Retina (tissue), 1 donor: ENCODE measurements at regions not wholly inside any gene's neighbourhood (a gene's known extent, or its start where the extent isn't known, plus 50 kb on each side); places are given as distances from the start of the nearest gene placed in this dataset.
A peak's percentile ranks its signal among the peaks of the same experiment; 100 is the strongest.

Experiments used
- DNase-seq: peaks from one replicate; pipeline ENCODE4 v3.0.0-alpha.2; 2016

GRCh38 chr19:28495046-28495445, 717.9 kb downstream of the UQCRFS1 start:
- no peak for DNase-seq

- DNase-seq, result no peak
These were observed 718.5 kb downstream of the UQCRFS1 start for GRCh38 chr19:28494461-28494860.

GRCh38 chr19:28493884-28494283, 719.1 kb downstream of the UQCRFS1 start:
- DNase-seq, result peak; percentile 43

GRCh38 chr19:28492621-28493020, 720.3 kb downstream of the UQCRFS1 start:
- DNase-seq, result no peak

DNA sequence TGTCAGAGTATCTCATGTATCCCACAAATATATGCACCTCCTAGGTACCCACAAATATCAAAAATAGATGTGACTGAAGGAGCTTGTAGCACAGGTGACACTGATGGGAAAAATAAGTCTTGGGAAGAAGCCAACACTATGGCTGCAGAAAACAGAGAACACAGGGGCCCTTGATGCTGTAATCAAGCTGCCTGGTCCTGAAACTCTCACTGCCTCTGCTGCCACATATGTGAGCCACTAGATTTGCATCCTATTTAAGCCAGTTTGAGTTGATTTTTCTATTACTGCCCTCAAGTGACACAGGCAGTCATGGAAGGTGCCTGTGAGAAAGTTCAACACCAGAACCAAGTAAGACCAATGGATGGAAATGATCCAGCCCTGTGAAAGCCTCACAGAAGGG, 720.8 kb downstream of the UQCRFS1 start:
- no peak for DNase-seq

GRCh38 chr19:28489776-28490175, 723.2 kb downstream of the UQCRFS1 start:
- no peak for DNase-seq

- no peak for DNase-seq
These were observed 723.8 kb downstream of the UQCRFS1 start for GRCh38 chr19:28489126-28489660.

- no peak for DNase-seq
These were observed 725.0 kb downstream of the UQCRFS1 start for GRCh38 chr19:28487999-28488398.

DNA sequence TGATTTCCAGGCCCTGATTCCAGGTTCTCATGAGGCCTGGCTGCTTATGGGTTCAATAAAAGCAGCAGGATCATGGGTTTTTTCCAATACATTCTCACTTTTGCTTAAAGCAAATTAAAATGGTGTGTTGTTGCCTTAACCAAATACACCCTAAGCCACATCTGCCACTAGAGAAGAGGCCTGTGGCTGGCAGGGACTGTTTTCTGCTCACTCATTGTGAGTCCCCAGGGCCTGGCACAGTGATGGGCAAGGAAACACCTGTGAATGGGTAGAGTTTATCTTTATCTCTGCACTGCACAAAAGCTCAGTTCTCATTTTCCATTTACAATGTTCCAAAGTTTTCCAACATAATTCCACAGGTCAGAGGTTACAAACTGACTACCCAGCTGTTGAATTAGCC, 726.0 kb downstream of the UQCRFS1 start:
- no peak for DNase-seq

- no peak for DNase-seq
These were observed 726.5 kb downstream of the UQCRFS1 start for GRCh38 chr19:28486473-28486872.

DNA sequence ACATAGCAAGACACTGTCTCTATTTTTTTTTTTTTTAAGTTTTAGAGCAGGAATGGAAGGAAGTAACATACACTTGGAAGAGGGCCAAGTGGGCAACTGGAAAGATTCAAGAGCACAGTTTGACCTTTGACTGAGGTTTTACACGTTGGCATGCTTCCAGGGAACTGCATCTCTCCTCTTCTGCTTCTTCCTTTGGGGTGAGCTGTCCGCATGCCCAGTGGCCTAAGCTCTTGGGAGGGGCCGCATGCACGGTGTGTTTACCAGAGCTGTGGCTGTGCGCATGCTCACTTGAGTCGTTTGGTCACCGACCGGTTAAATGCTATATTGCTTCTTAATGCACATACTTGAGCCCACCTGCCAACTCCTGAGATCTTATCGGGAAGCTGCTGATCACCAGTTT, 727.7 kb downstream of the UQCRFS1 start:
- no peak for DNase-seq

DNA sequence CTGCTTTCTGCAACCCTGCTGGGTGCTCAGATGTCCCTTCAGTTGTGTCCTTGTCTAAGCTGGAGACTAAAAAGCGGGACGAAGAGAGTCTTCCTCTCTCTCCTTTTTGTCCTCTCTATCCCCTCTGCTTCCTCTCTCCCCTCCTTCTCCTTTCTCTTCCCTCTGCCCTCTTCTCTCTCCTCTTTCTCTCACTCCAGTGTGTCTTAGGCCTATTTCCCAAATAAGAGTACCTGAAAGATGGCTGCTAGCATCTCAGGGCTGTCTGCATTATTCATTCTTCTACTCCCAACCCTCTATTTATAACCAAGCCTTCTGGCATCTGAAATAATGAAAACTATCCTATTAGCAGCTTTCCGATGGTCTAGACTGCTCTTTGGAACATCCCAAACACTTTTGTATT, 729.8 kb downstream of the UQCRFS1 start:
- DNase-seq, result no peak

- no peak for DNase-seq
These were observed 730.7 kb downstream of the UQCRFS1 start for GRCh38 chr19:28482221-28482620.

GRCh38 chr19:28481674-28482073, 731.3 kb downstream of the UQCRFS1 start:
- no peak for DNase-seq

DNA sequence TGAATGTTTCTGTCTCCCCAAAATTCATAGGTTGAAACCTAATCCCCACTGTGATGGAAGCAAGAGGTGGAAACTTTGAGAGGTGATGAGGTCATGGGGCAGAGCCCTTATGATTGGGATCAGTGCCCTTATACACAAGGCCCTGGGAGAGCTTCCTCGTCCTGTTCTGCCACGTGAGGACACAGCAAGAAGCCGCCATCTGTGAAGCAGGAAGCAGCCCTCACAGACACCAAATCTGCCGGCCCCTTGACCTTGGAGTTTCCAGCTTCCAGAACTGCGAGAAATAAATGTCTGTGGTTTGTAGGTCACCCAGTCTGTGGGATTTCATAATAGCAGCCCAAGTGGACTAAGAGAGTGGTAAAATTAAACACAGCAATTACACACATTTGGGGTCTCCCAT, 737.4 kb downstream of the UQCRFS1 start:
- no peak for DNase-seq

GRCh38 chr19:28472843-28473242, 740.1 kb downstream of the UQCRFS1 start:
- DNase-seq, result no peak

- no peak for DNase-seq
These were observed 741.0 kb downstream of the UQCRFS1 start for GRCh38 chr19:28471731-28472510.

- DNase-seq, result no peak
These were observed 743.4 kb downstream of the UQCRFS1 start for GRCh38 chr19:28469544-28469943.

GRCh38 chr19:28468701-28469459, 744.1 kb downstream of the UQCRFS1 start:
- peak; percentile 60 for DNase-seq

DNA sequence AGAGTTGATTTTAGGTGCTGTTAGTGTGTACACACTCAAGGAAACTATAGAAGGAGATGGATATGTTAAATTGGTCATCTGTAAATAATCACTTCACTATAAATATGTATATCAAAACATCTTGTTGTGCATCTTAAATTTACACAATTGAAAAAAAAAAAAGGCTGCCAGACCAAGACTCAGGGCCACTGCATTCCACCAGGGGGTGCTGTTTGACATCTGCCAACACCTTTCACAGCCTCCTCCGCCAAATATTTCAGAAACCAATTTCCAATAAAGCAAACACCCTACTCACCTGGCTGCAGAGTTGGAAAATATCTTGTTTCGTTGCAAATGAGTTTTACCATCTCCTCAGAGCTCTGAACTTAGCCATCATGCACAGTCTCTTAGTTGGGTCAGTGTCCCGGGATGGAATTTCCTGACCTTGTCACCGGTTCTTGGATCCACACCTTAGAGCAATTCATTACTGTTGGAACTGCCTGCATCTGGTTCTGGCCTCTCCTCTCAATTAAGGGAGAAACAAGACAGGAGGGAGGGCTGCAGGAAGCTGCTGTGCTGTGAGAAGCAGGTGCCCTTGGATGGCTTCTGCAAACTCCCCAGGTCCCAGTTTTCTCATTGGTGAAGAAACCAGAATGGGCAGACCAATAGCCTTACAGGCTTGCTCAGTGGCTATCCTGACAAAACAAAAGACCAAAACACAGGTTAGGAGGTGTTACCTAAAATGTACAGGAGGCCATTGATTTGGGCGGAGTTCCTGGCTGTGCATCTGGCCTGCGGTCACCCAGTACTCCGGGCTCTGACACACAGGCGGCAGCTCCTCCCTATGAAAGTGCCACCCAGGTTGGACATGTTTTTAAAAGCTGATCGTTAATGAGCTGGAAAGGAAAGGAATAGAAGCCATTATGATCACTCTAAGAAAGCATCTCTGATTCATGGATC, 746.6 kb downstream of the UQCRFS1 start:
- DNase-seq, result peak; percentile 78

- DNase-seq, result no peak
These were observed 747.4 kb downstream of the UQCRFS1 start for GRCh38 chr19:28465371-28466086.

- DNase-seq, result no peak
These were observed 749.4 kb downstream of the UQCRFS1 start for GRCh38 chr19:28463493-28464053.
